ENCODE measurements at regions not wholly inside any gene's neighbourhood (a gene's known extent, or its start where the extent isn't known, plus 50 kb on each side); places are given as distances from the start of the nearest gene placed in this dataset.
A peak's percentile ranks its signal among the peaks of the same experiment; 100 is the strongest.

DNA sequence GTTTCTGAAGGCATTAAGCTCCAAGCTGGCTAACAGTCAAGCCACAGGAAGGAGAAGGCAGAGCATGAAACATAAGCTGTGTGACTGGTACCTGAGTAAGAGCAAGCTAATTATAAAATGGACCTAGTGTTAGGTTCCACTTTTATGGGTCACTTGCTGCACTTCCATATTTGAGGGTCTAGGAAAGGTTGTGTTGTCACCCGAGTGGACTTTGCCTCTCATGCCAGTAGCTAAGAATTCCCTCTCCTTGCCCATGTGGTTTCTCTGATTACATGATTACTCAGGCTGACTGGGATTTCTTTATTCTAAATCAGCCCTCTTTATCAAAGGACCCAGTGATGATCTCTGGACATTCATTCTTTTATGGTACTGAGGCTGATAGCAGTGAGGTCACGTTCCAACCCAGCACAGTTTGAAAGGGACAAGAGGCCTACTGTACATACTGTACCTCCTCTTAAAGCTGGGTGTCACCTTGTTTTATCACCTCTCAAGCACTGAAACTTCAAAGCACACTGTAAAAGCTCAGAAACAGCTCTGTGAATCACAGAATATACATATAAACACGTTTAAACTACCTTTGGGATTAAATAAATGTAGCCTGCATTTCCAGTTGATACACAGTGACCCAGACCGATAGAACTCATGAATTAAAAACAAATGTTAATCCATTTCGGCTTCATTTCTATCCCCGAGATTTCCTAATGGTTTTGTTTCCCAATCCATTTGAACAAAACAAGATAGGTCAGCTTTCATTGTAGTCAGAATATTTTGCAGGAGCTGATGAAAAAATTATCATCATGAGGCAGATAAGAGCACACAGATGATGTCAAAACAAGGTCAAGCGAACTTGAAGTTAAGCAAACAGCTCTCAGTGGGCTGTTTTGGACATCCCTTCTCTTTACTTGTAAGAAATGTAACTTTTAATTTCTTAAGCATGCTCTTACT, 96.5 kb downstream of the ALDH8A1 start:
- FAIRE-seq (no peak), DNase-seq (no peak), ATAC-seq (peak in 2 of 4 donors; percentile 29 to 32)
- H3K27ac ChIP-seq, result no peak overlapping the region
- TF ChIP-seq, protein P1, sequence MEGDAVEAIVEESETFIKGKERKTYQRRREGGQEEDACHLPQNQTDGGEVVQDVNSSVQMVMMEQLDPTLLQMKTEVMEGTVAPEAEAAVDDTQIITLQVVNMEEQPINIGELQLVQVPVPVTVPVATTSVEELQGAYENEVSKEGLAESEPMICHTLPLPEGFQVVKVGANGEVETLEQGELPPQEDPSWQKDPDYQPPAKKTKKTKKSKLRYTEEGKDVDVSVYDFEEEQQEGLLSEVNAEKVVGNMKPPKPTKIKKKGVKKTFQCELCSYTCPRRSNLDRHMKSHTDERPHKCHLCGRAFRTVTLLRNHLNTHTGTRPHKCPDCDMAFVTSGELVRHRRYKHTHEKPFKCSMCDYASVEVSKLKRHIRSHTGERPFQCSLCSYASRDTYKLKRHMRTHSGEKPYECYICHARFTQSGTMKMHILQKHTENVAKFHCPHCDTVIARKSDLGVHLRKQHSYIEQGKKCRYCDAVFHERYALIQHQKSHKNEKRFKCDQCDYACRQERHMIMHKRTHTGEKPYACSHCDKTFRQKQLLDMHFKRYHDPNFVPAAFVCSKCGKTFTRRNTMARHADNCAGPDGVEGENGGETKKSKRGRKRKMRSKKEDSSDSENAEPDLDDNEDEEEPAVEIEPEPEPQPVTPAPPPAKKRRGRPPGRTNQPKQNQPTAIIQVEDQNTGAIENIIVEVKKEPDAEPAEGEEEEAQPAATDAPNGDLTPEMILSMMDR (IDR thresholded peaks at IDR 0.05), result no peak
- WGBS, 2 donors, result 47 to 52% methylated on average over 7 of the region's 7 CpGs
- H3K4me3 ChIP-seq, result no peak overlapping the region
- no peaks in the 10 kb centered on the region for H3K27me3 ChIP-seq
- intact Hi-C loops (cut with DNase I), result no loop called here
- no peaks in the 10 kb centered on the region for H3K4me1 ChIP-seq
- no peaks in the 10 kb centered on the region for H3K9me3 ChIP-seq
- no peaks in the 10 kb centered on the region for H3K36me3 ChIP-seq

DNA sequence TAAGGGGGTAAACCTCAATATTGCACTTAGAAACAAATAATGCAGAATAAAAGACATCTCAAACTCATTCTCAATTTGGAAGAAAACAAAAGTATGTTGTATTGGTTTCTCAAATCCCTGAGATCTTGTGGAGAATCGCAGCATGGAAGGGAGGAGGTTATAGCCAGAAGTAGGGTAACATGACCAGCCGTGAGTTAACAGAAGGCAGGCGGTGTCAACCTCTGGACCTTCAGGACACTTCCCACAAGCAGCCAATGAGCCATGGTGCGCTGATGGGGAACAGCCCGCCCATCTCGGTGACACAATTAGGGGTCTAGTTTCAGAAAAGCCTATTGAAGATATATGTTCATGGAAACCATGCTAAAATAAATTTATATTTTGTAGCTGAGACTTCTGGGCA, 98.4 kb downstream of the ALDH8A1 start:
- 88 to 94% methylated on average over 6 of the region's 6 CpGs for WGBS, 2 donors
- no peak for DNase-seq
- TF ChIP-seq, protein P1 (IDR thresholded peaks at IDR 0.05), result no peak
- no peak for ATAC-seq
- no peaks in the 10 kb centered on the region for H3K36me3 ChIP-seq
- no peak overlapping the region for H3K27ac ChIP-seq
- H3K4me3 ChIP-seq, result no peak overlapping the region
- H3K27me3 ChIP-seq, result no peaks in the 10 kb centered on the region
- H3K4me1 ChIP-seq, result no peaks in the 10 kb centered on the region
- intact Hi-C loops (cut with DNase I), result no loop called here
- FAIRE-seq, result no peak
- no peaks in the 10 kb centered on the region for H3K9me3 ChIP-seq

GRCh38 chr6:134850721-134851305, 99.1 kb downstream of the ALDH8A1 start:
- Histone ChIP-seq H3K27me3 (no peaks in the 10 kb centered on the region), H3K4me3 (no peak overlapping the region), H3K9me3 (no peaks in the 10 kb centered on the region), H3K27ac (no peak overlapping the region), H3K36me3 (no peaks in the 10 kb centered on the region), H3K4me1 (no peaks in the 10 kb centered on the region)
- intact Hi-C loops (cut with DNase I), result no loop called here
- TF ChIP-seq, protein P1 (IDR thresholded peaks at IDR 0.05), result no peak
- ATAC-seq (no peak), FAIRE-seq (no peak), DNase-seq (no peak)
- WGBS, 2 donors, result 78 to 89% methylated on average over 11 of the region's 11 CpGs

- Histone ChIP-seq H3K36me3 (no peaks in the 10 kb centered on the region), H3K27ac (no peak overlapping the region), H3K27me3 (no peaks in the 10 kb centered on the region), H3K9me3 (no peaks in the 10 kb centered on the region), H3K4me3 (no peak overlapping the region), H3K4me1 (no peaks in the 10 kb centered on the region)
- 82 to 85% methylated on average over 4 of the region's 4 CpGs for WGBS, 2 donors
- FAIRE-seq (no peak), ATAC-seq (no peak), DNase-seq (no peak)
- intact Hi-C loops (cut with DNase I), result no loop called here
- TF ChIP-seq, protein P1 (IDR thresholded peaks at IDR 0.05), result no peak
Observed at GRCh38 chr6:134849920-134850447, 99.9 kb downstream of the ALDH8A1 start.
